ENCODE measurements at regions not wholly inside any gene's neighbourhood (a gene's known extent, or its start where the extent isn't known, plus 50 kb on each side); places are given as distances from the start of the nearest gene placed in this dataset.
"Not testable (repeated sequence)": the region's sequence is repeated elsewhere in the genome, so short reads cannot be mapped to it uniquely, and the experiment has no call there.

DNA sequence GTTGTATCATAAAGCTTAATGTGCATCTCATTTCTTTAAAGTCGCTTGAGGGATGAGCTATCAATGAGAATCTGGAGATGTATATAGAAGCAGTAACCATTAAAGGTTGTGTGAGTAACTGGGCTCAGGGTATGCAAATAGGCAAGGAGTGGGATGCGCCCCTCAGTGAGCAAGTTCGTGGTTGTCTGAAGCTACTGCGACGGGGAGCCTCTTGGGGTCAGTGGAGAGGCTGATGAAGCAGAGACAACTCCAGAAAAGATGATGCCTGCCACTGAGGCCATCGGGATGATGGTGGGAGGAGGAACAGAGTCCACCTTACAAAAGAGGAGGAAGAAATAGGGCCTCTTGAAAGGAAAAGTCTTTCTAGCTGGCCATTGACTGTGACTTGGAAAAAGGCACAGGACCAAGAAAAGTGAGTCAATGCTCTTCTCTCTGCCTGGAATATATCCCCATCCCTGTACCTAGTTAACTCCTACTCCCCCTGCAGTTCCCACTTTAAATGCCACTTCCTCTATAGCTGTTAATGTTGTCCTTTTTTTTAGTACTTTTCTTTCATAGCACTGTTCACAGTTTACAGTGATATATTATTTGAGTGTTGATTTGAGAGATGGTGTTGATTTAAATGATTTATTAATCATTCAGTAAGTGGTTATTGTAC is 51.4 kb upstream of the LSM6 start:
- in situ Hi-C loops (cut with HindIII; ENCODE audit: low pct_unique_long_range_greater_than_20kb, low sequenced_read_pairs) = no loop called here
- peak; percentile 1 for DNase-seq (ENCODE audit: low read depth, low spot score)

DNA sequence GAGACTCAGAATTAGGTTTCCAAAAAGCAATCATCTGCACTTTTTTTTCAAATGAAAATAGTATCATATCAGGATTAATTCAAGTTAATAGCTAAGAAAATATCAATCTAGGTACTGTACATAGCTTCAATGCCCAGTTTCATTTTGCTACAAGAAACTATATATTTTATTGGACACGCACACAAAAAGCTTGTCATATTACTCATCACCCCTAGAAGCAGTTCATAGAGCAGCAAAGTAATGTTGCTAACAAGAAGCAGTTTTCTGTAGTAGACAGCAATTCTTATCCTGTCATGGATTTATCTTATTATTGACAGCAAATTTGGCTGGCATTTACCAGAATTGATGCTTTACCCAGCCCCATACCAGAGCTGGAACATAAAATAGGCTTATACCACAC is 52.3 kb upstream of the LSM6 start:
- in situ Hi-C loops (cut with HindIII; ENCODE audit: low pct_unique_long_range_greater_than_20kb, low sequenced_read_pairs) = no loop called here
- DNase-seq (ENCODE audit: low read depth, low spot score) = no peak

DNA sequence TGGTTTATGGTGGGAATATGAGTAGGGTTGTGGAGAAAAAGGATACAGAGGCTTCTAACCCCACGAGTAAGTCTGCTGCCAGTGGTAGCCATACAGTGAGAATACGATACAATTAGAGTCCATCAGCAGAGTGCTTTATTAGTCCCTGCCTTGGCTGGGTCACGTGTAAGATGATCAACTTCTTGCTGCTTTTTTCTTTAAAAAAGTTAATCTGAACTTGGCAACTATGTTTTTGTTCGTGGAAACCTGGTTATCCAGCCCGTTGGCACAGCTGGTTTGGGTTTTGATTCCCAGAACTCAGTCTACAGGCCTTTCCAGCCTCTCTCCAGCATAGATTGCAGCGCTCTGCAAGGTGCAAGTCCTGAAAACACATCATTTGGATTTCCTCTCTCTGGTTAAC is 53.1 kb upstream of the LSM6 start:
- in situ Hi-C loops (cut with HindIII; ENCODE audit: low pct_unique_long_range_greater_than_20kb, low sequenced_read_pairs) = no loop called here
- no peak for DNase-seq (ENCODE audit: low read depth, low spot score)

DNA sequence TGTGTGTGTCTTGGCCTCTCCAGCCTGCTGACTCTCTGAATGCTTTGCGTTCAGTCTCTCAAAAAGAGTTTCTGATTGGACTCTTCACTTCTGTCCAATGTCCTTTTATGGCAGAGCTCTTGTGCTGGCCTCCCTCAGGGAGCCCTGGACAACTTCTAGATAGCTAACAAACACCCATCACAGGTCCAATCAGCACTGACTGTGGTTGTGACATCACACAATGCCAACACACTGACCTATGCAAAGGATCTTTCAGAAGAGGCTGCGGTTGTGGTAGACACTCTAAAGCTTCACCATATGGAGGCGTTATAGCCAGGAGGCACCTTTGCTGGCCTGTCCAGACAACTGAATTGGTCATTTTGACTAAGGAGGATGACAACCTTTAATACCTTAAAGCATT is 53.8 kb upstream of the LSM6 start:
- in situ Hi-C loops (cut with HindIII; ENCODE audit: low pct_unique_long_range_greater_than_20kb, low sequenced_read_pairs) = no loop called here
- DNase-seq (ENCODE audit: low read depth, low spot score) = peak; percentile 38

DNA sequence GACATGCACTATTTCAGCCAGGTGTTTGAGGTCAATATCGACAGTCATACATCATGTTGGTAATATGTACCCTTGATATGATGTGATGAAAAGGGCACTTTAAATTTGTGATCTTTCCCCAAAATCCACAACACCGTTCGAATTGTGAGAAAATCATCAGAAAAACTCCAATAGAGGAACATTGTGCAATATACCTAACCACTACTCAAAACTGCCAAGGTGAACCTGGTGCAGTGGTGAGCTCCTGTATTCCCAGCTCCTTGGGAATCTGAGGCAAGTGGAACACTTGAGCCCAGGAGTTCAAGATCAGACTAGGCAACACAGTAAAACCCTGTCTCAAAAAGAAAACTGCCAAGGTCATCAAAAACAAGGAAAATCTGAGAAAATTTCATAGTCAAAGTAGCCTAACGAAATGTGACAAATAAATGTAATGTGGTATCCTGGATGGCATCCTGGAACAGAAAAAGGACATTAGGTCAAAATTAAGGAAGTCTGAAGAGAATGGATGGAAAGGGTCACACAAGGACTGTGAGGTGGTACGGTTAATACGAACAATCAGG is 55.6 kb upstream of the LSM6 start:
- DNase-seq (ENCODE audit: low read depth, low spot score) = no peak
- in situ Hi-C loops (cut with HindIII; ENCODE audit: low pct_unique_long_range_greater_than_20kb, low sequenced_read_pairs) = no loop called here

DNA sequence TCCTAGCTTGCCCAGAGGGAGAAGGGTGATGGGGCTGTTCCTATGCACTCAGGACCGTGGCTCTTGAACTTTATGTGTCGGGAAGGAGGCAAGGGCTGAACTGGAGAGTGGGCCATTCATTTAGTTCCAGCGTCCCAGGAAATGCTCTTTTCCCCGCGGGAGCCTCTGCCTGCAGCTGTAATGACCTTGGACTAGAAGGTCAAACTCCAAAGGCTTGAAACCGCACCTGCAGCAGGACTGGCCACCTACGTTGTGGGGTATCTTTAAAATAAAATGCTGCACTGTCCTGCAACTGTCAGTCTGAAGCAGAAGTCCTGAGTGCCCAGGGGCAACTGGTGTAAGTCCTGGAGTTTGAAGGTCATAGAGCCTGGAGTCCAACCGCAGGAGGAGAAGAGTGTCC is 61.5 kb upstream of the LSM6 start:
- in situ Hi-C loops (cut with HindIII; ENCODE audit: low pct_unique_long_range_greater_than_20kb, low sequenced_read_pairs) = no loop called here
- DNase-seq (ENCODE audit: low read depth, low spot score) = no peak

DNA sequence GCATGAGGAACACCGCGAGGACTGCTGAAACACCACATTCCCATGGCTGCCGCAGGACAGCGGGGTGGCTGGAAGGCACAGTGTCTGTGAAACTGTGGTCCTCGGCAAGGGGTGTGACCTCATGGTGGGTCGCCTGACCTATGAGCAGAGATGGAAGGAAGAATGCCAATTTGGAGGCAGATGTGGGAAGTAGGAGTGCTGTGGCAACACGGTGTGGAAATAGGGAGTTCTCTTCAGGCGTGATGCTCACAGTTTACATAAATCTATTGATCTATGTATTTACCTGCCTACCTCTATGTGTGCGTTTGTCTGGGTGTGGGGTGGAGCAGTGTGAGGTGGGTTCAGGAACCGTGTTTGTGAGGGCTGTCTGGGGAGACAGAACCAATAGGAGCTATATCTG is 62.3 kb upstream of the LSM6 start:
- in situ Hi-C loops (cut with HindIII; ENCODE audit: low pct_unique_long_range_greater_than_20kb, low sequenced_read_pairs) = no loop called here
- DNase-seq (ENCODE audit: low read depth, low spot score) = no peak

DNA sequence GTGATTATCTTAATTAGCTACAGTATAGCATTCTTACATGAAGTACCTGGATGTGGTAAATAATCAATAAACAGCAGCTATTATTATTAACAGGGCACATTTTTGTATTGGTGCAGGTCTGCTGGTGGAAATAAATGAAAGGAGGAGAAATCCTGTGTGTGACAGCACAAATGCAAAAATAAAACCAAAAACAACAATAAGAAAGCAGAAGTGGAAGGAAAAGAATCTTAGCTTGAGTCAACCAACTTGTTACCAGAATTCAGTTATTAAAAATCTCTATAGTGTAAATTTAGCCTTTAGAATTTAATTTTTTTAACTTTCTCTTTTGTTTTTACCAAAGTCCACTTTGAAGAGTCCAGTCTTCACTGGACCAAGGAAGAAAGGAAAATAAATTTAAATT is 63.1 kb upstream of the LSM6 start:
- in situ Hi-C loops (cut with HindIII; ENCODE audit: low pct_unique_long_range_greater_than_20kb, low sequenced_read_pairs) = no loop called here
- DNase-seq (ENCODE audit: low read depth, low spot score) = no peak

DNA sequence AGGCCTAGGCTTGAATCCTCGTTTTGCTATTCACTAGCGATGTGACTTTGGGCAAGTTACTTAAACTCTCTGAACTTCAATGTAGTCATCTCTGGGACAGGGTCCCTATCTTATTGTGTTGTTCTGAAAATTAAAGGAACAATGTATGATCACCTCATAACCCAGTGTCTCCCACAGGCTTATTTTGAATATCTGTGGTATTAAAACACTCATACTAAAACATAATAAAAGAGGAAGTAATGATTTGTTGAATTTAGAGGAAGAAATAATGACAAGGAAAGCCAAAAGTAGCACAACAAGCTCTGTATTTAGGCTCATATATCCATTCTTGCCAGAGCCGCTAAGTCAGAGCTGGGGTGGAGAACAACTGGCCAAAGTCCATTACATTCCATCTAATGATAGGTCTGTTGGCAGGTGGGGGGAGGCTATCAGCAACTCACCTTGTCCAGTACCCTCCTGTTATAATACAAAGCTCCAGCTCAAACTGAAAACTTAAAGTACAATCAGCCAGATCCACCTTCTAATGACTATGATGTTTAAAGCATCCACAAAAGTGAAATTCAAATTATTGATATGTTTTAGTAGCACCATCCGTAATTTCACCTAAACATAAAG is 64.5 kb upstream of the LSM6 start:
- in situ Hi-C loops (cut with HindIII; ENCODE audit: low pct_unique_long_range_greater_than_20kb, low sequenced_read_pairs) = no loop called here
- DNase-seq (ENCODE audit: low read depth, low spot score) = no peak

DNA sequence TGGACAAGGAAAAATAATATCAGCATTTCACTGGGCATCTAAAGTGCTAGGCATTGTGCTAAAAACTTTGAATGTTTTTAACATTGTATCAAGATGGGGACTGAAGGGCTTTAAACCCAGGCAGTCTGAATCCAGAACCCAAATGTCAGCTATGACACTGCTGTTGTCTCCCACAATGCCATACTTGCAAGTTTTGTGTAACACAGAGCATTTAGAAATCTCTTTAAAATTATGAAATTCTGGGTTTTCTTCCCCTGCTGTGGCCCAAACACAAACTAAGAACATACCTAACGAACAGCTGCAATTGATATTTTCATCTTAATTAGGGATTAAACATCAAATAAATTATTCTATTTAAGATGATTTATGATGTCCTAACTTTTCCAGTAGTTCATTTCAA is 66.8 kb upstream of the LSM6 start:
- in situ Hi-C loops (cut with HindIII; ENCODE audit: low pct_unique_long_range_greater_than_20kb, low sequenced_read_pairs) = no loop called here

DNA sequence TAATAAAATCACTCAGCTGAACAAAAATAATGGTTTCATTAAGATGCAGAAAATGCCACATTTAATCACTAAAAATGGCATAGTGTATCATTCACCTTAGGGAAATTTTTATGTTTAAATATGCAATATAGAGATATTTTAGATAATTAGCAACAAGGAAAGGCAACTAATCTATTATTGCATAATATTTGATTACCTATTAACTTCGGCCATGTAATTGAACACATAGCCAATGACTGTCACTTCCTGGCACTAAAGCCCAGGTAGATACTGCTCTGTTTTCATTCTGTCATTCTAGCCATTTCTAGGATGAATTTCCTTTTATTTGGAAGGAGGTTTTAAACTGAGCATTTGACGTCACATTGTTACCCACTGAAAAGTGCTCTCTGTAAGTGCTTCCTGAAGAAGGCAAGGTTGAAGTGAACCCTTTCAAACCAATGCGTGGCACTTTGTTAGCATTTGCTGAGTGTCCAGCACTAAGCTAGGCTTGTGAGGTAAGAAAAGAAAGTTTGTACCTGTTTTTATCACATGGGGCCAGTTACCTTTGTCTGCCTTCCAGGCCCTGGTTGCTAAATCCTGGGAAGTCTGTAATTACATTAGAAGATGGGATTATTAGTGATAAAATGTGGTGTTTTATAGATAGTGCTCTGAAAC is 67.8 kb upstream of the LSM6 start:
- in situ Hi-C loops (cut with HindIII; ENCODE audit: low pct_unique_long_range_greater_than_20kb, low sequenced_read_pairs) = no loop called here

More for the DNA sequence above, 66.8 kb upstream of the LSM6 start:
- no peak for DNase-seq (ENCODE audit: low read depth, low spot score)

DNA sequence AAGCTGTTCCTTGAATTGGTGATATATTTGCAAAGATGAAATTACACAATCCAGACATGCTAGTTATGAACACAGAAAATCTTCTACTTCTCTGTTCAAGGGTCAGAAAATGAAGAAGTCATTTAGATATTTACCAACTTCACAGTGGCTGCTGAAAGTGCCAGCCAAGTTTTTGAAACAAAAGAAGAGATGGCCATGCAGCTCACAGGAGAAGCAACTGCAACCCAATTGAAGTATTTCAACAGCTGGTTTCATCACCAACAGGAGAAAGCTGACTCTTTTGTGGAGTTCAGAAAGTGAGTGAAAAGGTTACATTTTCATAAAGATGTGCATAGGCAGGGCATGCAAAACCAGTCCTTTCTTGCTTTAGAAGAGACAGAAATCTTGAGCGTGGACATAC is 70.1 kb upstream of the LSM6 start:
- no peak for DNase-seq (ENCODE audit: low read depth, low spot score)
- in situ Hi-C loops (cut with HindIII; ENCODE audit: low pct_unique_long_range_greater_than_20kb, low sequenced_read_pairs) = no loop called here

More for the DNA sequence above, 67.8 kb upstream of the LSM6 start:
- no peak for DNase-seq (ENCODE audit: low read depth, low spot score)

DNA sequence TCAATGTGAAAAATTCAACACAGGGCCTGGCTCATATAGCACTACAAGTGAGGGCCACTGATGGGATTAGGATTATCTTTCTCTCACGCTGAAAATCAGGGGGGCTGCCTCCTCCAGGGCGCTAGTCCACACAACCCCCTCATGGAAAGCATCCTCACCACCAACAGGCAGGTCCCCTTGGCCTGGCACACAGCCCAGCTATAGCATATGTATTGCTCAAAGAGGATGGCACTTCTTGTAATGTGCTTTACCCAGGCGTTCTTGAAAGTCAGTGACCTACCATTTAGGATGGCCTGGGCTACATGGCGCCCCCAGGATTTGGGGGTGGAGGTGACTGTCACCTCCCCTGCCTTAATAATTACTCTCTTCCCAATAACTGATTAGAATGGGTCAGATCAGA is 71.0 kb upstream of the LSM6 start:
- in situ Hi-C loops (cut with HindIII; ENCODE audit: low pct_unique_long_range_greater_than_20kb, low sequenced_read_pairs) = no loop called here
- DNase-seq (ENCODE audit: low read depth, low spot score) = no peak

DNA sequence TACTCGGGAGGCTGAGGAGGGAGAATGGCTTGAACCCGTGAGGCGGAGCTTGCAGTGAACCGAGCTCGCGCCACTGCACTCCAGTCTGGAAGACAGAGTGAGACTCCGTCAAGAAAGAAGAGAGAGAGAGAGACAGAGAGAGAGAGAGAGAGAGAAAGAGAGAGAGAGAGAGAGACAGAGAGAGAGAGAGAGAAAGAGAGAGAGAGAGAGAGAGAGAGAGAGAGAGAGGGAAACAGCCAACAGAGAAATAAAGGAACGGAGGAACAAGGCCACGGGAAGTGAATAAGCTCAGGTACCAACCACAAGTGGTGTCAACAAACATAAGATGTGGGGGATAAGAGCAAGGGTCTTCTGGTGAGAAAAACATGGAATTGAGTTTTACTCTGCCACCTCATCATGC is 71.5 kb upstream of the LSM6 start:
- DNase-seq (ENCODE audit: low read depth, low spot score); in situ Hi-C loops (cut with HindIII; ENCODE audit: low pct_unique_long_range_greater_than_20kb, low sequenced_read_pairs): not testable (repeated sequence)

DNA sequence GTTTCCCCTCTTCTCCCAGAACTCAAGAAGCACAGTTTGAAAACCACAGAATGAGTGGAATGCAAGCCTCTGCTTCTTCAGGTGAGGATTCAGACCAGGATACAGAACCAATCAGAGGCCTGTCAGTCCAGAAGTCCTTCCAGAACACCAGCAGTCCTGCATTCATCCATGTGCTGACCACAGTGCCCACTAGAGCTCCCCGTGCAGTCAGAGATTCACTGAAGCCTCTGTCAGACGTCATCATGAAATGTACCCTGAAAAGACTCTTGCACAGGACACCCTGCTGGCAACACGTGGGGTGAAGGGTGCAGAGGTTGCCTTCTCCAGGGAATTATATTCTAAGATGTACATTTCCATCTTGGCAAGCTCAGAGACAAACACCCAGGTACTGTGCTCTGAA is 75.9 kb upstream of the LSM6 start:
- no peak for DNase-seq (ENCODE audit: low read depth, low spot score)
- in situ Hi-C loops (cut with HindIII; ENCODE audit: low pct_unique_long_range_greater_than_20kb, low sequenced_read_pairs) = no loop called here

DNA sequence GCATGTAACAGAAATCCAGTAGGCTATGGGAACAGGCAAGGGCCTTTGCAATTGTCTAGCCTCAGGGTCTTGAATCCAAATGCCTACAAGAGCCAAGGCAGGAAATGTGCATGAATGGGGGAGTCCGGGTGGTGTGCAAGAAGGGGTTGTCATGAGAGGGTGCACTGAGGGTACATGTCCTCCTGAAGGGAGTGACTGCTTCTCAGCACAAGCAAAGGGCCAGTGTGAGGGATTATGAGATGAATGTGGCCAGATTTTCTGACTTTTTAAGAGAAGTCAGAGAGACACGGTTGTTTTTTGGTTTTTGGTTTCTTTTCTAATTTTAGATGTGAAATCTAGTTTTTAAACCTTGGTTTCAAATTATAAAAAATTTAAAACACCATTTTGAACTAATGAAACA is 76.5 kb upstream of the LSM6 start:
- in situ Hi-C loops (cut with HindIII; ENCODE audit: low pct_unique_long_range_greater_than_20kb, low sequenced_read_pairs) = no loop called here
- DNase-seq (ENCODE audit: low read depth, low spot score) = no peak

DNA sequence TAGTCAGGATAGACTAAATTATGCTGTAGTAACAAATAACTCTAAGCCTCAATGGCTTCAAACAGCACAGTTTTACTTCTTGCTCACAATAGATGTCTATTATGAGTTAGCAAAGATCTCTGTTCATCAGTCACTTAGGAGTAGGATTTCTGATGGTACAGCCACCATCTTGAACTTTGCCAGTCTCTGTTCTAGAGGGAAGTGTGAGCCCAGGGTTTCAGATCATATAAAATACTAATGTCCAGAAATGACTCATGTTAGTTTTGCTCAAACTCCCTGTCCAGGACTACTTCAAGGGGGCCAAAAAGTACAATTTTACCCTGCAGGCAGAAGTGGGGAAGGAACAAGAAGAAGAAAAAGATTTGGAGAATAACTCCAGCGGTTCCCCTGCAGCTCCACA is 77.1 kb upstream of the LSM6 start:
- DNase-seq (ENCODE audit: low read depth, low spot score) = no peak
- in situ Hi-C loops (cut with HindIII; ENCODE audit: low pct_unique_long_range_greater_than_20kb, low sequenced_read_pairs) = no loop called here

DNA sequence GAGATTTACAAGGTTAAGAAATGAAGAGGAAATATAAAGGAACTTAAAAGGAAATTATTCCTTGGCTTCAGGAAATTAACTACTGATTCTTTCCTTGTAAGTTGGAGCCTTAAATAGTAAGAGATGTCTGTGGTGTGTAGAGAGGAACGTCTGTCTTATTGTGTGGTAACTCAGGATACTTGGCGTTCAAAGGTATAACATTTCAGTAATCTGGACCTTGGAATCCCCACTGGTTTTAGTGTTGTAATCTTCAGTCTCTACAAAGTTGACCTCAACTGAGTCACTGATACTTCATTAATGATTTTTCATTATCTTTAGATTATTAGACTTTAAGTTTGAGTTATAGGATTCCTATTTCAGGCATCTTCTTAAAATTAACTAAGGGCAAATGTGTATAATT is 79.1 kb upstream of the LSM6 start:
- DNase-seq (ENCODE audit: low read depth, low spot score) = no peak
- in situ Hi-C loops (cut with HindIII; ENCODE audit: low pct_unique_long_range_greater_than_20kb, low sequenced_read_pairs) = no loop called here

DNA sequence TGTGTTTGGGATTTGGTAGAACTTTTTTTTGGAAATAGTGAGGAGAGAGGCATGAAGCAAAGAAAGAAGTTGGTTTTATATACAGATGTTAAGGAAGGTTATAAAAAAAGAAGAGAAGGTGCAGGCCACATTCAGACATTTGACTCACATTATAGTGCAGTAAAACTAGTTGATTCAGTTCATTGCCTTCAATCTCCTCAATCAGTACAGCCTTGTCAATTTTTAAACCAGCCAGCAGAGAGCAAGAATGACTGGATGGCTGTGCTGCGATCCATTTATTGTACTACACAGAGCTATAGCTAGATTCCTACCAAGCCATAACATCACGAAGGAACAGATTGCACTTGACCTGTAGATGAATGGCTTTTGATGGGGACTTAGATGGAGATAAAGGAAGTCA is 79.7 kb upstream of the LSM6 start:
- in situ Hi-C loops (cut with HindIII; ENCODE audit: low pct_unique_long_range_greater_than_20kb, low sequenced_read_pairs) = no loop called here
- no peak for DNase-seq (ENCODE audit: low read depth, low spot score)

All from SK-MEL-5 (cell line).